ENCODE measurements at regions not wholly inside any gene's neighbourhood (a gene's known extent, or its start where the extent isn't known, plus 50 kb on each side); places are given as distances from the start of the nearest gene placed in this dataset.

GRCh38 chr11:70544774-70545609 is 146.7 kb downstream of the CTTN start:
- TF ChIP-seq CTCF (IDR thresholded peaks at IDR 0.05) (no peak), ZFX (IDR thresholded peaks at IDR 0.05; ENCODE audit: borderline replicate concordance) (no peak)
